ENCODE measurements at regions not wholly inside any gene's neighbourhood (a gene's known extent, or its start where the extent isn't known, plus 50 kb on each side); places are given as distances from the start of the nearest gene placed in this dataset.

GRCh38 chr16:63298993-63299392 lies 1262.8 kb upstream of the CDH8 start:
- no peak for DNase-seq

- no peak for DNase-seq
Observed at GRCh38 chr16:63292036-63292435, 1255.8 kb upstream of the CDH8 start.

DNA sequence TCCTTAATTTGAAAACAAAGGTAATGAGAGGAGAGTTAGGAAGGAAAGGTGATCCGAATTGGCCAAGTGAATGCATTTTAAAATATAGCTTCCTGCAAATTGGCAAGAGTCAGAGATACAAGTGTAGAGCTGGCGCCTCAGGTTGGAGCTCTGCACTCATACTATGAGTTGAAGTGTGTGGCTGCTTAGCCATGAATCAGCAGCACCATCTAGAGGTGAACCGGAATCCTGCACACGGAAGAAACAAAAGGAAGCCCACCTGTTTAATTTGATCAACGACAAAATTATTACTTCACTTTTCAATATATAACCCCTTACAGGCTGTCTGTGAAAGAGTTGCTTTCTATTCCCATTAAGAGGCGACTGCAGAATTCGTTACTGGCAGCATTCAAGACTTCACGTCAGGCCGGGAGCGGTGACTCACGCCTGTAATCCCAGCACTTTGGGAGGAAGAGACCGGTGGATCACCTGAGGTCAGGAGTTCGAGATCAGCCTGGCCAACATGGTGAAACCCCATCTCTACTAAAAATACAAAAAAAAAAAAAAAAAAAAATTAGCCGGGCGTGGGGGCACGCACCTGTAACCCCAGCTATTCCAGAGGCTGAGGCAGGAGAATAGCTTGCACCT lies 1253.7 kb upstream of the CDH8 start:
- DNase-seq = peak; percentile 68

DNA sequence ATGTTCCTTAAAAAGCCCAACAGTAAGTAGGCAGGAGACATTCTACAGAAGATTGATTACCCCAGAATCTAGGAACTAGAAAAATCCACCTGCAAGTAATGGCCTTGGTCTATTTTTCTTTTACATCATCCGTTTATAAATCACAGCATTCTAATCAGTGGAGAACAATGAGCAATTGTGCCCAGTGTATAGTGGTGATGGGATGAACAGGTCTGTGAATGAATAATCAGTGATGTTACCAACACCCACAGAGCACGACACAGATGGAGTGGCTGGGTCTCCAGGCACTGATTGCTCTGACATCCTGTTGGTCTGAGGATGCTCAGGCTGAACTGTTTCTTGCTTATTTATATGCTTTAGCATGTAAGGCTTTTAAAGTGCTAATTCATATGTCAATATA lies 1251.2 kb upstream of the CDH8 start:
- DNase-seq = no peak

- DNase-seq = no peak
Observed at GRCh38 chr16:63283721-63284120, 1247.5 kb upstream of the CDH8 start.

GRCh38 chr16:63244631-63245030 lies 1208.4 kb upstream of the CDH8 start:
- no peak for DNase-seq

- no peak for DNase-seq
Observed at GRCh38 chr16:63241497-63242028, 1205.3 kb upstream of the CDH8 start.

GRCh38 chr16:63239065-63239570 lies 1202.9 kb upstream of the CDH8 start:
- DNase-seq = no peak

DNA sequence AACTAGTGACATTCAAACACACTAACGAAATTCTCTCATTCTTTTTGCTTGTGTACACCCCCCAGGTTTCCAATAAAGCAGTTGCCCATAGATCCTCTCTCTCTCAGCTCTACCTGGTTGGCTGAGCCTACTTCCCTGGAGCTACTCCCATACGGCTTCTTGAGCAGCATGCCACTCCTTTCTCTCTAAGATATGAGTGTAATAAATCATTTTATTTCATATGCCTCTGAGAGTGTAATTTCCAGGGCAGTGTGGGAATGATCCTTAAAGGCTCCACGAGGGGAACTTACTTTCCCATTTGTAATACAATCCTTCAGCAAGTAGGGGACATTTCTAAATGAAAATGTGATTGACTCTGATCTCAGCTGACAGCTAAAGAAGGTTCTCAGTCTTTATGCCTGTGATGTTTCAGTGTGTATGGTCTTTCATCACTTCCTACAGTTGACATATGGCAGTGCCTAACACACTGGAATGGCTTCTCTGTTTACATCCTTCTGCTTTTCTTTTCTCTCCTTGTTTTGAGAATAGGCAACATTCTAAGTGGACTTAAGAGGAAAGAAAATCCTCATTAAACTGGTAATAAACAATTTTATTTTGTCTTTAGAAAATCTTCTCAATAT lies 1194.3 kb upstream of the CDH8 start:
- DNase-seq = no peak

DNA sequence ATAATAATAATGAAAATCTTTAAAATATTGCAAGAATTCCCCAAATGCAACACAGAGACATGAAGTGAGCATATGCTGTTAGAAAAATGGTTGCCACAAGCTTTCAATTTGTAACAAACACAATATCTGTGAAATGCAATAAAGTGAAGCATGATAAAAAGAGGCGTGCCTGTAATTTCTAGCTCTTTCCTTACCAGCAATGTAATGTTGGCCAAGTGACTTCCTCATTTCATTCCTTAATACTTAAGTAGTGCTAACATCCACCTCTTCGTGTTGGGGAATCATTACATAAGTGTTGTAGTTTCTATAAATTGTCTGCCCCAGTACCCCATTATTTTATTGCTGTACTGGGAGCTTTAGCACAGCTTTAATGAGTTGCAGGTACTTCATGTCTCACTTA lies 1192.0 kb upstream of the CDH8 start:
- DNase-seq = no peak

DNA sequence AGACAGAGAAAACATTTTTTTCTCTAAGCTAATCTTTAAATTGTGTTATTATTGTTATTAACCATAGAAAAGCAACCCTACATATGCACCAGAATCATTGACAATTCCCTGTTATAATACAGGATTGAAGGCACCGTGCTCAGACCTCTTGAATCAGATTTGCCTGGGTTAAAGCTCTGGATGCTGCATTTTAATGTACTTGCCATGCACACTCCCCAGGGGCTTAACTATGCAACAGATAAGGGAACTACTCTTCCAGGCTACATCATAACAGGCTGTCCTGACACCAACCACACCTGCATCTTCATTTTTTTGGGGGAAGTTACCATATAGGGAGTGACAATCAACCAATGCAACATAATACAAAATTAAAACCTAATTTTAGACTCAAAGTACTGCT lies 1187.6 kb upstream of the CDH8 start:
- no peak for DNase-seq

- DNase-seq = no peak
Observed at GRCh38 chr16:63216696-63217423, 1180.6 kb upstream of the CDH8 start.

DNA sequence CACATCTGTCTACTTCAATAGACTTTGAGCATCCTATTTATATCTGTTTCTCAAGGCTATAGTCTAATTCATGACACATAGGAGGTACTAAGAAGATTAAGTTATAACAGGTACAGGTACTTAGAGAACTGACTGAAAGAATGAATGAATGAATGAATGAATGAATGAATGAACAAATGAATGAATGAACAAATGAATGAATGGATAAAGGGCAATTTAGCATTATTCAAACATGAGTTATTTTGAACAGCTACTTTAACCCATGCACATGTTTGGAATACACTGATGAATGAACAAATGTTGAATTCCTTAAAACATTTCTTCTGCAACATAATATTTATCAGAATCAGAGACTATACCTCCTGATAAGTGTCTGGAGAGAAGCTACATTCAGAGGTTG lies 1165.6 kb upstream of the CDH8 start:
- DNase-seq = no peak

DNA sequence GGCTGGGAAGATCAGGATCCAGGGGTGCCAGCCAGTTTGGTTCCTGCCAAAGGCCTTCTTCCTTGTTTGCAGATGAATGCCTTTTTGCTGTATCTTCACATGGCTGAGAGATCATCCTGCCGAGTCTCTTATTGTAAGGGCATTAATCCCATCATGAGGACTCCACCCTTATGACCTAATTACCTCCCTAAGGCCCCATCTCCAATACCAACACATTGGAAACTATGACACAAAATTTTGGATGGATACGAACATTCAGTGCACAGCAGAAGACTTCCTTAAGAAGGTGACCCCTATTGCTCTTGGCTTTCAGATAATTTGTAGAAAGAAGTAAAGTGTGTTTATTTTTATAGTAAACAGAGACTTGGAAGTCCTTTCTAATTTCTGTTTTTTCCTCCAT lies 1164.7 kb upstream of the CDH8 start:
- DNase-seq = no peak

DNA sequence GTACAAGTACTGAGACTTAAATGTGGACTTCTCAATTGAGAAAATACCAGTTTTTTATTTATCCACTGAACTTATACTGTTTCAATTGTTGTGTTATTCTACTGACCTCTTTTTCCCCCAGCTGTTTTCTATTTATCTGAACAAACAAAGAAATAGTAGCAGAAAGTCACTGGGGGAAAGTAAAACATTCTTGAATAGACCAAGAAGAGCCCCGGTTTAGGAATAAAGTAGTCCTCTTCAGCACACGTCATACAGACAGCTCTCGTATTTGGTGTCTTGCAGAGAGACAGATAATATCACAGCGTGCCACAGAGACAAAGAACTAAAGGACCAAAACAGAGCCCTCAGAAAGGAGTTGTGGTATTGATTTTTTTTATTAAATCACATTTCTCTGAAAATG lies 1159.1 kb upstream of the CDH8 start:
- DNase-seq = no peak

DNA sequence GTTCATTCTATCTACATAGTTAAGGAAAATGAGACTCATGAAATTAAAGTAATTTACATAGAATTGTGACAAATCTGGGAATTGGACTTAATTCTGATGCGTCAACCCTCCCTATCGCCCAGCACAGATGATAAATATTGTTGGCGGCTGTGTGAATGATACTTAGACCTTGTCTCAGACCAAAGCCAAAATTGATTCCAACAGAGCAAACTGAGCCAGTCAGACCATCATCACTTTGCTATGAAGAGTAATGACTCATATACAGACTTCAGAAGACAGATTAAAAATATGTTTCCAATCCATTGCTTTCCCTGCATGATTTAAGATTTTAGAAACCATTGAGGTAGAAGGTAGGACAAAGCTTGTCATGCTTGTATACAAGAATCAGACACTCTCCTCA lies 1156.7 kb upstream of the CDH8 start:
- no peak for DNase-seq

DNA sequence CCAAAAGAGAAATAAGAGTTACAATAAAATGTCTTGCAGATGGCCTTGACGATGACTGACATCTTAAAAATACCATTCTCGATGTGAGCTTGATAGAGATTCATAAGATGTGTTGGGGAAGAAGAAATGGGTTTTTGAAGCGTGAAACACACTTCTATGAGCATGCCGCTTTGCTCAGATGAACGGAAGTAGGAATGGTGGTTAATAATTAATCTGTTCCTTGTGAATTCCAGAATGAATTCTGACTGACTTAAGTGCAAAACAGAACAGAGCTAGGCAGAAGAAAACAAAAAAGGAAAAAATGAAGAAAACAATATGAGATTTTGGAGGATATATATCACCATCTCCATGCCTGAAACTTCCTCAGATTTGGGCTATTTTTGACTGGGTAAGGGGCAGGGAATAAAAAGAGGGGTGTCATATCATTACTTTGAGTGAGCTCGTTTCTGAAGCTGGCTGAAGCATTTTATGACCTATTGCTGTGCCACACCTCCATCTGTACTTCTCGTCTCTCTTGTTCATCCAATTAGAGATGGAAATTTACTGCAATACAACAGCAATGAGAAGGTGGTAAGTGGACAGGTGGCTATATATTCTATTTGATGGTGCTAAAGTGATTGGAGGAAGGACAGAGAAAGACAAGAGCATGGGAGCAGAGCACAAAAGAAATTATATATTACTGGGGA lies 1152.0 kb upstream of the CDH8 start:
- peak; percentile 72 for DNase-seq

DNA sequence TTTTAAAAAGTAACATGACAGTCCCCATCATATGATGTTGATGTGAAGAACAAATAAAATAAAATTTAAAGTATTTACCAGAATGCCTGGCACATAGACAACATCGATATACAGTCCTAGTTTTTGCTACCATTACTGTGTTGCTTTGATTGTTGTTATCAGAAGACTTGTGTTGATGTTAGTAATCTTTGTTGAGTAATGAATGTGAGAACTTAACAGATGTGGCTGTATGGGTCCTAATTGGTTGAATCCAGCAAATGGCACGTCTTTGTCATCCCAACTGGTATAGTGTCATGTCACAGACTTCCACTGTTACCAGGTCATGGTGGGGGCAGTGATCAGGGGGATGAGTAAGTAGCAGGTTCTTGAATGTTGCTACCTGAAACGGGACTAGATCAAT lies 1151.4 kb upstream of the CDH8 start:
- DNase-seq = peak; percentile 53

- DNase-seq = no peak
Observed at GRCh38 chr16:63185235-63185780, 1149.1 kb upstream of the CDH8 start.

GRCh38 chr16:63183743-63184142 lies 1147.5 kb upstream of the CDH8 start:
- no peak for DNase-seq

DNA sequence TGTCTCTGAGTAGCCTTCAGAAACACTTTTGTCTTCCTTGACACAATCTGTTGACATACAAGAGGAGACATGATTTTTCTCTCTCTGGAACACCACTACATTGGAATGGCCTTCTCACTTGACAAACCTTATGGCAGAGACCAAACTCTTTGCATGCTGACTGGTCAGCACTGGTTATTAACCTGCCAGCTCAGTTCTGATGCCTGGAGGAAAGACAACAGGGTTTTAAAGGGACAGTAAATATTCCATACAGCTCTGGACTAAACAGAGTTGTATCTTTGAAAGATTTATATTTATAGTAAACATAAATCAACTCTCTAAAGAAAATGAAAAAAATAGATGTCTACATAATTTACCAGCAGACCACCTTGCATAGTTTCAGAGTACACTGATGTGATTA lies 1139.1 kb upstream of the CDH8 start:
- DNase-seq = no peak

GRCh38 chr16:63174801-63175200 lies 1138.6 kb upstream of the CDH8 start:
- no peak for DNase-seq

GRCh38 chr16:63171545-63171944 lies 1135.3 kb upstream of the CDH8 start:
- DNase-seq = no peak

Measured in DMS53 (cell line).